GM23338 (cell line): ENCODE measurements at regions not wholly inside any gene's neighbourhood (a gene's known extent, or its start where the extent isn't known, plus 50 kb on each side); places are given as distances from the start of the nearest gene placed in this dataset.

Experiments used
- CREB1 ChIP-seq: fragments of 250-450 bp; sonication (Bioruptor Pico); IDR thresholded peaks from 2 replicates; pipeline ENCODE4 v1.5.0; 2020; ENCODE audit warnings: low read depth, mild to moderate bottlenecking, moderate library complexity
- CTCF ChIP-seq, 2 experiments: fragments of 200-600 bp in 1 of 2; sonication (generic) in 1 of 2; conservative IDR thresholded peaks; 2 replicates each; pipeline versions ENCODE4 v1.5.1 to v1.6.1; 2016 to 2017; ENCODE audit warnings: antibody characterized with exemption in 2 of 2, low read depth in 2 of 2, mild to moderate bottlenecking in 2 of 2, moderate library complexity in 1 of 2
- EZH2 ChIP-seq: fragments of 200-600 bp; sonication (generic); IDR thresholded peaks from one replicate; pipeline ENCODE4 v1.8.0; 2017; ENCODE audit warnings: antibody characterized with exemption, mild to moderate bottlenecking, low read depth; ENCODE audit not compliant: unreplicated experiment
- EZH2phosphoT487 ChIP-seq: fragments of 200-600 bp; sonication (generic); IDR thresholded peaks from one replicate; pipeline ENCODE4 v1.8.1; 2018; ENCODE audit warnings: antibody characterized with exemption; ENCODE audit not compliant: unreplicated experiment
- POLR2AphosphoS5 ChIP-seq: IDR thresholded peaks from 2 replicates; pipeline ENCODE4 v1.6.1; 2016; ENCODE audit warnings: antibody characterized with exemption, low read depth

GRCh38 chr1:17912491-17912890, 157.4 kb downstream of the ACTL8 start:
- TF ChIP-seq CTCF (conservative IDR thresholded peaks at IDR 0.05; ENCODE audit: low read depth in 2 of 2) (no peak), EZH2 (no peak), CREB1 (CRISPR knock-in tag) (no peak), POLR2AphosphoS5 (no peak), EZH2phosphoT487 (no peak)
